NCI-H1092 treated with DMSO at 0.1 percent for 48 hours (cell line): ENCODE measurements at regions not wholly inside any gene's neighbourhood (a gene's known extent, or its start where the extent isn't known, plus 50 kb on each side); places are given as distances from the start of the nearest gene placed in this dataset.
"Not testable (repeated sequence)": the region's sequence is repeated elsewhere in the genome, so short reads cannot be mapped to it uniquely, and the experiment has no call there.

Source experiments
- DNase-seq: peaks from one replicate; lab custom pipeline; 2025; lab: John Stamatoyannopoulos, UW

DNA sequence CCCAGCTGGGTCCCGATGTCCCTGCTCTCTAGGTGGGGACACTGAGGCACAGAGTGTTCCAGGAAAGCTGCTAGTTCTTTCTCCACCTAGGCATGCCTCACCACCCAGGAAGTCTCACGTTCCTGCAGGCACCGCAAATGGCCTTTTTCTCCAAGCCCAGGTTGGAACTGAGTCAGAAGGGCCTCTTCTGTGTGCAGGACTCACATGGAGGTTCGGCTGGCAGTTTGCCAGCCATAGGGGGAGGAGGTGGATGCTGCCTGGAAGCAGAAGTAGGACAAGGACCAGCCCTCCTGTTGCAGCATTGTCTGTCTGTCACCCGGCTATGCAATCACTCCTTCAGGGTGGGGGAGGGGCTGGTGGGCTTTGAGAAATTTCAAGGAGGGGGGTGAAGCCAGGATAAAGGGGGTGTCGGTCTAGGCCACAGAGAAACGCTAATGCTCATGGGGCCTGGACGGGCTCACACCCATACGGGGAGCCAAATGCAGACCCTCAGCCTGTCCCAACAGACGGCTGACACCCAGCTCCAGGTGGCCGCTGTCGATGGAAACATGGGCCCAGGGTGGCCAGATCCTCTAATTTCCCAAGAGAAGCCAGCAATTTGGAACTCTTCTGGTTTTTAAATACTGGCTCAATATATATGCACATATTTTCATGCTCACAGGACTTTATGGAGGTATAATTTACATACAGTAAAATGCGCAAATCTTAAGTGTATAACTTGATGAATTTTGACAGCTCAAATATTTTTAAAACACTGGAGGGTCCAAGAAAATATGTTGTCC is 120.5 kb downstream of the PHETA1 start:
- DNase-seq: no peak

DNA sequence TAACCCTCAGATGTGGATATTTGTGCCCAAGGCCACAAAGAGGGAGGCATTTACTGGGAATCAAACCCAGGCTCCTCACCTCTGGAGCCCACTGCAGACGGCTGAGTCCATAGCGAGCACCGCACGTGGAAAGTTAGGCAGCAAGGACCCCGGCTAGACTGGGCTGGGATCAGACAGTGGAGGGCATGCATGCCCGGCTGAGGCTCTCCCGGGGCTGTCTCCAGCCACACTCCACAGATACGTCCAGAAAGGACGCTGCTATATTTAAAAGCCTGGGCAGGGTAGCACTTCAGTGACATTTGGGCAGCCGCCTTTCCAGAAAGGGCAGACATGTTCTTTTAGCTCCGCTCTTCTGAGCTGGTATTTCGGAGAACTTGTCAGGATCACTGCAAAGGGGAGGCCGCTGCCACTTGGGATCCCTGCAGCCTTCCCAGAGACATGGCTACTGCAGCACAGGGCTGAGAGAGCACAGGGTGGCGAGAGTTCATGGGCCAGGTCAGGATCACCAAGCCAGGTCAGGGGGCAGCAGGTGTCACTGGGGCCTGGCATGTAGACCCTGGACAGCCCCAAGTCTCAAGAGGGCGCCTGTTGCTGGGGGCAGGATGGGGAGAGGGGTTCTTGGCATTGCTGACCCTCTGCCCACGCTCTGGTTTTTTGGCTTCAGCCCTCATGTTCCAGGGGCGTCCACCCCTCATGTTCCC is 121.7 kb downstream of the PHETA1 start:
- DNase-seq: no peak

DNA sequence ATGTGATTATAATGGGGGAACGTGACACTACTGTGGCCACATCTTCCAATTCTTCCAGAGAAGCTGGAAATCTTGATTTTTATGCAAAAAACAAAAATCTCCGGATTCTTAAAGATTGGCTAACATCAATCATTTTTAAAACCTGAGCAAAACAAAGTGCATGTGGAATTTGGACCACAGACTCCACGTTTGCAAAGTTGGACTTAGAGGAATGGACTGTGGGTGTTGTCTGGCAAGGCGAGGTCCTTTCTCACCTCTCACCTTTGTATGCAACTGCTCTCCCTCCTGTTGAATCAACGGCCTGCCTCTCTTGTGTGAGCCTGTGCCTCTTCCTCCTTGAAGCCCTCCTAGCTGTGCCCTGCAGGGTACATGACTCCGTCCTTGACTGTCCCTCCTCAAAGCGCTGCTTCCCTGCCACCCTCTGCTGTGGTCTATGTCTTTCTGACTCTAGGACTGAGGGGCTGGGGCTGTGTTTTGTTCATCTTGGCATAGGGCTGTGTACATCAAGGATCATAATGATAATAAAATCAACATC is 122.4 kb downstream of the PHETA1 start:
- no peak for DNase-seq

DNA sequence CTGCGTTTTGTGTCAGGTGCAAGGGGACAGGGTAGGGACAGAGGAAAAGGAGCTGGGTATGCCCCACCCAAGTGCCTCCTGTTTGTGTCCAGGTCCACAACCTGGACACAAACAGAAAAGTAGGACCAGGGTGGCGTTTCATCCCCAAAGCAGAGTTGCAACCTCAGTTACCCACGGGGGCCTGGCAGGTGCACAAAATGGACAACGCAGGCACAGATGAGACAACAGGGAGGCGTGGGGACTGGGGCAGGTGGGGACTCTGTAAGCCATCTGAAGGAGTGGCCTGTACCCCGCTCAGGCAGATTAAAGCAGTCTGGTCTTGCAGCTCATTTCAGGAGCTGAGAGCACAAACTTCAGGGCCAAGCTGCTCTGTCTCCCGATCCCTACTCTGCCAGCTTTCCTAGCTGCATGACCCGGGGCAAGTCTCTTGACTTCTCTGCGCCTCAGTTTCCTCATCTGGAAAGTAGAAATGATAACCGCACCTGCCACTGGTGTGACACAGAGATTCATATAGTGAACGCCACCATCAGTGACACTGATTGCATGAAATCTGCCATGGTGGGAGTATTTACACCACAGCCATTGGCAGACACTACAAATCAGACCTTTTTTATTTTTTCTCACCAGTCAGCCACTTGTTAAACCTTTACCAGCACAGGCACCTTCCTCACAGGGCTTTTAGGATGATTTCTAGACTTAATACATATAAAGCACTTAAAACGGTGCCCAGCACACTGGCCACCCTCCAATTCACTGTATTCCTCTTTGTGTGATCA is 123.0 kb downstream of the PHETA1 start:
- DNase-seq: no peak

DNA sequence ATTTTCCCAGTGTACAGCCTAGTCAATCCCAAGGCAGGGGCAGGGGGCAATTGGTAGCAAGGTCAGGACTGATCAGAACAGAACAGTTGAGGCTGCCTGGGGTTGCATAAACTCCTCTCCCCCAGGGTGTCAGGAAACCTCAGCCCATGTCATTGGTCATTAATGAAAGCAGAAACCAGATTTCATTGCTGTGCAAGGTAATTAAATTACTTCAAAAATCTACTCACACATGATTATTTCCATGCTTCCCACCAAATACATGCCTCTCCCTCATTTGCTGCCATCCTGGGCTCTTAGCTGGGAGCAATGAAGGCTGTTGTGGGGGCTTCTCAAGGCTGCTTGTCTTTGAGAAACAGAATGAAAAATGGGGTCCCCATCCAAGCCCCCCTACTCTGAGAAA is 124.2 kb downstream of the PHETA1 start:
- DNase-seq: no peak

DNA sequence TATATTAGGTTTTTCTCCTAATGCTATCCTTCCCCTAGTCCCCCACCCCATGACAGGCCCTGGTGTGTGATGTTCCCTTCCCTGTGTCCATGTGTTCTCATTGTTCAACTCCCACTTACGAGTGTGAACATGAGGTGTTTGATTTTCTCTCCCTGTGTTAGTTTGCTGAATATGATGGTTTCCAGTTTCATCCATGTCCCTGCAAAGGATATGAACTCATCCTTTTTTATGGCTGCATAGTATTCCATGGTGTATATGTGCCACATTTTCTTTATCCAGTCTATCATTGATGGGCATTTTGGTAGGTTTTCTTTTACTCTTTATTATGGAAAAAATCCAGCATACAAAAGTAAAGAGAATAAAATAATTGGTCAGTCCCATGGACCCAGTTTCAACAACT is 126.1 kb downstream of the PHETA1 start:
- not testable (repeated sequence) for DNase-seq

DNA sequence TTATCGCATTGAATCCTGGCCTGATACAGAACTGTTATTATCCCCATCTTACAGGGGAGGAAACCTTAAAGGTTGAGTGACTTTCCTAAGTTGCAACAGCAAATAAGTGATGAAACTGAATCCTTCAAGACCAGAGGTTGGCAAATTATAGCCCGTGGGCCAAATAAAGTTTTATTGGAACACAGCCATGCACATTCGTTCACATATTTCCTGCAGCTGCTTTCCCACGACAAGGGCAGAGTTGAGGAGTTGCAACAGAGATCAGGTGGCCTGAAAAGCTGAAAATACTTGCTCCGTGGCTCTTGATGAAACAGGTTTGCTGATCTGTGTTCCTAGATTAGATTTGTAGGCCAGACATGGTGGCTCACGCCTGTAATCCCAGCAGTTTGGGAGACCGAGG is 126.7 kb downstream of the PHETA1 start:
- DNase-seq: no peak

DNA sequence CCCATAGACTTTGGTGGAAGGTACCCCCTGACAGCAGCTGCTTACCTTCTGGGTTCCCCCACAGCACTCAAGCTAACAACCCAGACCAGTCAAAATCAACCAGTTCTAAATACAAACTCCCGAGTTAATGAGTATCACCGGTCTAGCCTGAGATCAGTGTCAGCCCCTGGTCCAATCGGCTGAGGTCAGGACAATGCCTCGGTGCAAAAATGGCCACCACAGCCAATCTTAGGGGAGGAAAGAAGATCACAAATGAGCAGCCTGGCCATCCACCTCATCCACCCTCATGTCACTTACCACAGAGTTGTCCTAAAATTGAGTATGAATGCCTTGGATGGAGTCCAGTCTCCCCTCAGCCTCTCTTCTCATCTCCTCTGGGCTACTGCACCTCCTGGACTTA is 128.5 kb downstream of the PHETA1 start:
- DNase-seq: no peak

DNA sequence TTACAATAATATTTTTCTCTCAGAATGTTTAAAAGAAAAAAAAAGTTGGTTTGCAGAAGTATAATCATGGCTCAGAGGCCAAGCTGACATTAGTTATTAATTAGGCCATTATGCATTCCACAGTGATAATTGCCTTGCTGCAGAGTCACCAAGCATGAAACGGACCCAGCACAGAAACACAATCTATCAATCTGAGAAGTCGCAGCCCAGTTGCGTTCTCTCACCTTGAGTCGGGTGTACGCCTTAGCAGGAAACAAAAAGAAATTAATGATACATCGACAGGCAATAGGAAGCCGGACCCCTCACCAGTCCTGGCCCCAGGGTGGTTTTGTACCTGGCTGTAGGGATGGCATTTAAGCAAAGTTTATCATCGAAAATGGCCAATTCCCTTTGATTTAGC is 129.7 kb downstream of the PHETA1 start:
- DNase-seq: no peak

DNA sequence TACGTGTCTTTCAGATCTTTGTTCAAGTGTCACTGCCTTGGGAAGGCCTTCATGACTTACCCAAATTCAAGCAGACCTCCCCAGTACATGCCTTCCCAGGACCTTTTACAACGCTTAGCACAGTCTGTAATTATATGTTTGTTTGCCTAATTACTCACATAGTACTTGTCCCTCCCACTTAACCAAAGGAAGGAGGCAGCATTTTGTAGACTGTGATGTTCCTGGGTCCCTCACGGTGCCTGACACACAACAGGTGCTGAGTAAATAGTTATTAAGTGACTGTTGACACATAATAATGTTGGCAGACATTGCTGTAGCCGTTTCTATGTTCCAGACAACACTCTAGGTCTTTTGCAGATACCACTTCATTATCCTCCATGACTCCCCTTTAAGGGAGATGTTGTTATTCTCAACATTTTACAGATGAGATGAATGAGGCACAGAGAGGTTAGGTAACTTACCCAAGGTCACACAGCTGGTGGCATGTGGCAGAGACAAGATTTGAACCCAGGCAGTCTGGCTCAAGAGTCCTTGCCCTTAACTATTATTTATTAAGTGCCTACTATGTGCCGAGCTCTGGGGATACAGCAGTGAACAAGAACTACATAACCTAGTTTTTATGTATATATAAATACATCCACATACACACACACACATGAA is 130.7 kb downstream of the PHETA1 start:
- no peak for DNase-seq

DNA sequence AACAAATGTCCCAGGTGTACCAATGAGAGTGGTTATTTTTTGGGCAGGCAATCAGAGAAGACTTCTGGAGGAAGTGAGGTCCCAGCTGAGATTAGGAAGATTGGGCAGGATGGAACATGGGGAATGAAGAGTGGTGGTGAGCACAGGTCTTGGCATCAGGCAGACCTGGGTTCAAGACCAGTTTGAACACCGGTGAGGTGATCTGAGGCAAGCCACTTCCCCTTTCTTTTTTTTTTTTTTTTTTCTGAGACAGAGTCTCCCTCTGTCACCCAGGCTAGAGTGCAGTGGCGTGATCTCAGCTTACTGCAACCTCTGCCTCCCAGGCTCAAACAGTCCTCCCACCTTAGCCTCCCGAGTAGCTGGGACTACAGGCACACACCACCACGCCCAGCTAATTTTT is 134.4 kb downstream of the PHETA1 start:
- not testable (repeated sequence) for DNase-seq

DNA sequence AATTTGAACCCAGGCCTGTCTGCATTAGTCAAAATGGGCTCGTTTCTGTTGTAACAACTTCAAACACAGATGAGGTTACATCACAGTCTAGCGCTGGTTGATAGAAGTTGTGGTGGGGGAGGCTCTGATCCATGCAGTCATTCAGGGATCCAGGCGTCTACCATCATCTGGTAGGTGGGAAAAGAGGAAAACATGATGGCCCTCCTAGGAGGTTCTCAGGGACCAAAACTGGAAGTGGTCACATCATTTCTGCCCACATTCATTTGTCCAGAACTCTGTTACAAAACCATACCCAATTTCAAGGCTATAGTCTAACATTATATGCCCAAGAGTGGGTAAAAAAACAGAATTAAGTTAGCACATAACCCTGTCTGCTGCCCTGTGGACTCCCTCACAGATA is 135.1 kb downstream of the PHETA1 start:
- no peak for DNase-seq

DNA sequence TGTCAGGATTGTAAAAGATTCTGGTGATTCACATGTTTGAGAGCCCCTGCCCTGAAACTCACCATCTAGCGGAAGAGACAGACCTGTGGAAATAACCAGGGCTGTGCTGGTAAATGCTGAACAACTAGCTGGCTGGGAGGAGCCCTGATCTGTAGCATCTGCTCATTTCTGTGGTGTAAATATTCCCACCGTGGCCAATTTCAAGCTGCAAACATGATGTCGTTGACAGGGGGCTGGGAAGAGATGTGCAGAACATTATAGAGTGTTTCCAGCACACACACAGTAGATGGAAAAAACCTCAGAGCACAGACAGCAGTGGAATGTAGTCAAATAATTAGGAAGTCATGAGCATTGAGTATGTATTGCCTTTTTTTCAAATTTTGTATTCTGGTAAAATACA is 138.2 kb downstream of the PHETA1 start:
- DNase-seq: no peak

DNA sequence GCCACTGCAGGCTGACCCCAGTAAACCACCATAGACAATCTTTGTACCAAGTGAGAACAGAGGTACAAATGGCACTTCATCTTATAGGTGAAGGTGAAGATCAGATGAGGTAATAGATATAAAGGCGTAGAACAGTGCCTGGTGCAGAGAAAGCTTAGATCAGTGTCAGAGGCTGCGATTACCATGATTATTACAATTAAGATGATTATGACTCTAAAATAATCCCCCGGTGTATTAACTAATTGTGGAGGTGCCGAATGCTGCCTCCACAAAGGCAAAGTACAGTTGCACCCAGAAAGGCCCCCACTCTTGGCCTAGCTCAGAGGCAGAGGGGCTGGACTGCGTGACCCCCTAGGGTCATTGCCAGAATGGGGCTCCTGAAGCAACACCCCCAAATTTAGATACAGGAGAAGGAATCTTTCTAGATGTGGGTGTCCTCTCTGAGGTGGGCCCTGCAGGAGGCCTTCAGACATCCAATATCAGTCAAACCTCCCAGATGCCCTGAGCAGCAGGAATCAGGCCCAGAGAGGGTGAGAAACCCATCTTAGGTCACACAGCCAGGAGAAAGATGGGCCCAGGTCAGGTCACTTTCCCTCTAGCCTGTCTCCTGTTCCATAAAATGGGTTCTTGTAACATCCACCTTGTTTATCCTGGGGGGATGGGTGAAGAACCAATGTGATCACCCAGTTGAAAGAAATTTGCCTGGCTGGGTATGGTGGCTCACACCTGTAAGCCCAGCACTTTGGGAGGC is 139.8 kb downstream of the PHETA1 start:
- DNase-seq: no peak

DNA sequence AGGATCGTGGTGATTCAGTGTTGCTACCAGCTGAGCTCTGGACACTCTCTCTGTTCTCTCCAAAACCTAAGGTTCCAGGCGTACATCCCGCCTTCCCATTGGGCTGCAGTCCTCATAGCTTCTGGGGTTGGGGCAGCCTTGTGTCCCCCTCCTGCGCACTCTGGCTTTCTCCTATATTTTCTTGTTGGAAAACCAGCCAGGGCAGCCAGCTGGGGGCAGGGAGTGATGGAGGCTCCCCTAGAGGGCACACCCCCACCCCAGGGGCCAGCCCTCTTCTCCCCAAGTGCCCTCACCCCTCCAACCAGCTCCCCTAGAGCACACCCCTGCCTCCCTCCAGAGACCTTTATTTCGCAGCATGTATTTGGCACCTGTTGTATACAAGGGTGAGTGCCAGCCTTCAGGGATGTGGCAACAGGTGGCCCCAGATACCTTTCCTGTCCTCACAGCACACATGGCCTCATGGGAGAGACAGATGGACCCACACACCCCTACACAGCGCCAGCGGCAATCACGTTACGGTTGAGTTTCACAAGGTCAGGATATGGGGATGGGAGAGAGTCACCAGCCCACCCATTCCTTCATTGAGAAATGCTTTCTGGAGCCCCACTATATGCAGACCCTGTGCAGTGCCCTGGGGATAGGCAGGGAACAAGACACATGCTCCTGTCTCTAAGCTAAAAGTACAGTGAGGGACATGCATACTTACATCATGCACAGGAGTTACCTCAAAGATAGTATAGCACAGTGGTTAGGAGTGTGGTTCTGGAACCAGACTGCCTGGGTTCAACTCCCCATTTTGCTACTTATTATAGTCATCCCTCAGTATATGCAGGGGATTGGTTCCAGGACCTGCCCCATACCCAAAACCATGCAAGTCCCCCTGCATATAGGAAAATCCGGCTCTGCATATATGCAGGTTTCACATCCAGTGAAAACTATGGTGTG is 141.1 kb downstream of the PHETA1 start:
- DNase-seq: no peak

DNA sequence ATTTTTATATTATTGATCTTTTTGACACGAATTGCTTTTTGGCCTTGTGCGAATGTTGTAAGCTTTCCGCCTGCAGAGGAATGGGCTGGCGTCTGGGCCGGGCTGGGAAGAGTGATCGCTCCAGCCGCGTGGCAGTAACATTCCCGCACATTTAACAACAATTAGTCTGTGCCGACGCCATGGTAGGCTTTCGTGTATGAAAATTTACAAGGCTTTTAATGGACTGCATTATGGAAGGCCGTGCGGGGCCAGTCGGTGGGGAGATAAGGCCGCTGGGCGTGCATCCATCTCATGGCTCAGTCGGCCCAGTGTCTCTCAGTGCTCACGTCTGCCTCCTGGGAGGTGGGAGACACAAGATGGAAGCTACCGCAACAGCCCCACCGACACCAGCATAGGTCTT is 142.2 kb downstream of the PHETA1 start:
- DNase-seq: no peak

DNA sequence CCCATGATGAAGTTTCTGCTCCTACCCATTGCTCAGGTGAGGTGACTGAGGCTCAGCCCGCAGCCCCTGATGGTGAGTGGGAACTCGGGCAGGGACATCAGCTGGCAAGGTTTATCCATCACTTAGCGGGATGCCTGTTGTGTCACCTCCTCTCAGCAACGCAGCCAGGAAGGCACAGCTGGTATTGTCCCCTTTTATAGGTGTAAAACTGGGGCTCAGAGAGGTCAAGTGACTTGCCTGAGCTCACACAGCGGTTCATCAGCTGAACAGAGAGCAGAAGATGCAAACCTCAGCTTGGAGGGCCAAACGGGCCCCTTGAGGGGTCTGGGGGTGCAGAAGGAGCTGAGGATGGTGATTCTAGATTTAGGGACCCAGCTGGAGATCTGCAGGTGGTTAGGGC is 143.6 kb downstream of the PHETA1 start:
- no peak for DNase-seq

DNA sequence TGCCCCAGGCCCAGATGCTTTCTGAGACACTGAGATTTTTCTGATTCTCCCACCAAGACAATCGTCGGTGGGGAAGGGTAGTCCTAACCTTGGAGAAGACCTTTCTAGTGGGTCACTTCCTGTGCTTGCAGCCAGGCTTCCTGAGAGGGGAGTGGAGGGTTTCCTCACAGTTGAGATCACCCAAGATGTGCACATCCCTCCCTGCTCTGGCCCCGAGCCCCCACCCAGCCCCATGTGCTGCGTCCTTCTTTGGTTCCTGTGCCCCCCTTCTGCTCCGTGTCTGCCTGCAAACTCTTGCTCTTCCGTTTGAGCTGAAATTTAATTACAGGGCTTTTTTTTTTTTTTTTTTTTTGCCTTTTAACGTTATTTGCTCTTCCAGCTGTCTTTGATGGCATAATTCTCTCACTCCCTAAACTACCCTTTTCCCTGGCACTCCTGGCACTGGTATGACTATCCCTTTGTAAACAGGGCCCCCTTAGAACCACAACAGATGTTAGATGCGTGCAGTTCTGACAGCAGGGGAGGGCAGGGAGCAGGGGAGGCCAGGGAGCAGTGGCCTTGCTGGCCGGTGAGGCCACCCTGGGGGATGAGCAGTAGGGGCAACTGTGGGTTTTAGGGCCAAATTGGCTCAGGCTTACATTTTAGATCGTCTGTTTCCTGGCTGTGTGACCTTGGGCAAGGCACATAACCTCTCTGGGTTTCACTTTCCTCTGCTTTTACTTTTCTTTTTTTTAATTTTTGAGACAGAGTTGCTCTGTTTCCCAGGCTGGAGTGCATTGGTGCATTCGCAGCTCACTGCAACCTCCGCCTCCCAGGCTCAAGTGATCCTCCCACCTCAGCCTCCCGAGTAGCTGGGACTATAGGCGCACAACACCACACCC is 144.5 kb downstream of the PHETA1 start:
- DNase-seq: no peak

DNA sequence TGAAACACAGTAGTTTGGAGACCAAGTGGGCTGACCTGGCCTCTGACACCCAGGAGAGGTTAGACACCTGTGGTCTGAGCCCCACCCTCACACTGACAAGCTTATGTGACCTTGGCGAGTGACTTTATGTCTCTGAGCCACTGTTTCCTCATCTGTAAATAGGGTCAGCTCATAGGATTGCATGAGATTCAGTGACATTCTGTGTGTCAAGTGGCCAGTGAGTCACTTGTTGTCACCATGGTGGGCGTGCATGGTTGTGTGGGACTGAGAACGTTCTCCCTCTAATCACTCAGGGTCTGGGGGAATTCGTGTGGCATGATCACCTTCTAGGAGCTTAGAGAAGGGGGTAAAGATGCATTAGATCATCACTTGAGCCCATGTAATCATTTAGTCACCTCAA is 146.4 kb downstream of the PHETA1 start:
- DNase-seq: no peak
